Chondrocyte (in vitro differentiated cells): ENCODE measurements at regions not wholly inside any gene's neighbourhood (a gene's known extent, or its start where the extent isn't known, plus 50 kb on each side); places are given as distances from the start of the nearest gene placed in this dataset.
"Not testable (repeated sequence)": the region's sequence is repeated elsewhere in the genome, so short reads cannot be mapped to it uniquely, and the experiment has no call there.

Experiments used
- DNase-seq: peaks from one replicate; pipeline ENCODE4 v3.0.0; 2021; ENCODE audit warnings: mixed read lengths, low spot score
- H3K27ac Mint-ChIP-seq: one replicate; pipeline ENCODE4 v1.8.0; 2021; ENCODE audit warnings: mild to moderate bottlenecking, moderate library complexity, mixed read lengths; ENCODE audit not compliant: unreplicated experiment
- H3K27me3 Mint-ChIP-seq: 2 replicates; pipeline ENCODE4 v1.8.0; 2021; ENCODE audit warnings: low read depth, mixed read lengths
- H3K36me3 Mint-ChIP-seq: 2 replicates; pipeline ENCODE4 v1.8.0; 2021; ENCODE audit warnings: low read depth, mixed read lengths
- H3K4me1 Mint-ChIP-seq: 2 replicates; pipeline ENCODE4 v1.8.0; 2021; ENCODE audit warnings: low read depth, mild to moderate bottlenecking, mixed read lengths
- H3K4me3 Mint-ChIP-seq: one replicate; pipeline ENCODE4 v1.8.0; 2021; ENCODE audit warnings: mild to moderate bottlenecking, moderate library complexity, mixed read lengths; ENCODE audit not compliant: unreplicated experiment
- H3K9me3 Mint-ChIP-seq: 2 replicates; pipeline ENCODE4 v1.8.0; 2021; ENCODE audit warnings: low read depth, mixed read lengths
- TF ChIP-seq, protein P1 (sequence below): fragments of 200-600 bp; sonication (generic); IDR thresholded peaks from 2 replicates; pipeline ENCODE4 v1.5.0; 2021; ENCODE audit warnings: antibody characterized with exemption, mild to moderate bottlenecking, moderate library complexity

DNA sequence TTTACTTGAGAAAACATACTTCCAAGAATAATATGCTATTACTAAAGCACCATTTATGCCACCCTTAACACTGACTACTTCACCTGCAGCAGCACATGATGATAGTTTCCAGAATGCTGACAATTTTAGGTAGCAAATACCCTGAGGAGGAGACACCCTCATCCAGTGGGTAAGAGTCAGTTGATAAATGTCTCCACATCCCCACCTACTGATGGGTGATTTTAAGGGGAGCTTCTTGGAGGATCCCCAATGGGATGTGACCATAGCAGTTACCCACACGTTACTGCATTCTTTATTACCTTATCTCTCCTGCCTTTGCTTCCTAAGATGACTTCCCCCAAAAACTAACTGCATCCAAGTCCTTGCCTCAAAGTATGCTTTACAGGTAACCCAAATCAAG is 131.2 kb upstream of the SMARCAD1 start:
- TF ChIP-seq, protein P1, sequence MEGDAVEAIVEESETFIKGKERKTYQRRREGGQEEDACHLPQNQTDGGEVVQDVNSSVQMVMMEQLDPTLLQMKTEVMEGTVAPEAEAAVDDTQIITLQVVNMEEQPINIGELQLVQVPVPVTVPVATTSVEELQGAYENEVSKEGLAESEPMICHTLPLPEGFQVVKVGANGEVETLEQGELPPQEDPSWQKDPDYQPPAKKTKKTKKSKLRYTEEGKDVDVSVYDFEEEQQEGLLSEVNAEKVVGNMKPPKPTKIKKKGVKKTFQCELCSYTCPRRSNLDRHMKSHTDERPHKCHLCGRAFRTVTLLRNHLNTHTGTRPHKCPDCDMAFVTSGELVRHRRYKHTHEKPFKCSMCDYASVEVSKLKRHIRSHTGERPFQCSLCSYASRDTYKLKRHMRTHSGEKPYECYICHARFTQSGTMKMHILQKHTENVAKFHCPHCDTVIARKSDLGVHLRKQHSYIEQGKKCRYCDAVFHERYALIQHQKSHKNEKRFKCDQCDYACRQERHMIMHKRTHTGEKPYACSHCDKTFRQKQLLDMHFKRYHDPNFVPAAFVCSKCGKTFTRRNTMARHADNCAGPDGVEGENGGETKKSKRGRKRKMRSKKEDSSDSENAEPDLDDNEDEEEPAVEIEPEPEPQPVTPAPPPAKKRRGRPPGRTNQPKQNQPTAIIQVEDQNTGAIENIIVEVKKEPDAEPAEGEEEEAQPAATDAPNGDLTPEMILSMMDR, result no peak
- peaks cover 9% of the 10 kb centered on the region for H3K4me1 Mint-ChIP-seq
- H3K27ac Mint-ChIP-seq, result no peak overlapping the region
- peaks cover 4% of the 10 kb centered on the region for H3K9me3 Mint-ChIP-seq
- H3K27me3 Mint-ChIP-seq, result peaks cover 2% of the 10 kb centered on the region
- no peak for DNase-seq
- H3K36me3 Mint-ChIP-seq, result peaks cover 2% of the 10 kb centered on the region
- H3K4me3 Mint-ChIP-seq, result no peak overlapping the region

DNA sequence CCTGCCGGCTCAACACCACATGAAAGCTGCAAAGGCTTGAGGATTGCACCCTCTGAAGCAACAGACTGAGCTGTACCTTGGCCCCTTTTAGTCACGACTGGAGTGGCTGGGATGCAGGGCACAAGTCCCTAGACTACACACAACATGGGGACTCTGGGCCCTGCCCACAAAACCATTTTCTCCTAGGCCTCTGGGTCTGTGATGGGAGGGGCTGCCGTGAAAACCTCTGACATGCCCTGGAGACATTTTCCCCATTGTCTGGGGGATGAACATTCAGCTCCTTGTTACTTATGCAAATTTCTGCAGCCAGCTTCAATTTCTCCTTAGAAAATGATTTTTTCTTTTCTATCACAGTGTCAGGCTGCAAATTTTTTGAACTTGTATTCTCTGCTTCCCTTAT is 123.5 kb upstream of the SMARCAD1 start:
- Mint-ChIP-seq H3K27ac (no peak overlapping the region), H3K4me3 (no peak overlapping the region), H3K4me1 (no peaks in the 10 kb centered on the region), H3K27me3 (no peaks in the 10 kb centered on the region), H3K36me3 (peaks cover 2% of the 10 kb centered on the region), H3K9me3 (peaks cover 20% of the 10 kb centered on the region)
- TF ChIP-seq, protein P1, result no peak
- no peak for DNase-seq

DNA sequence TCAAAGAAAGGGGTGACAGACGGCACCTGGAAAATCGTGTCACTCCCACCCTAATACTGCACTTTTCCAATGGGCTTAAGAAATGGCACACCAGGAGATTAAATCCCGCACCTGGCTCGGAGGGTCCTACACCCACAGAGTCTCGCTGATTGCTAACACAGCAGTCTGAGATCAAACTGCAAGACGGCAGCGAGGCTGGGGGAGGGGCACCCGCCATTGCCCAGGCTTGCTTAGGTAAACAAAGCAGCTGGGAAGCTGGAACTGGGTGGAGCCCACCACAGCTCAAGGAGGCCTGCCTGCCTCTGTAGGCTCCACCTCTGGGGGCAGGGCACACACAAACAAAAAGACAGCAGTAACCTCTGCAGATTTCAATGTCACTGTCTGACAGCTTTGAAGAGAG is 108.5 kb upstream of the SMARCAD1 start:
- DNase-seq, H3K27ac Mint-ChIP-seq, H3K4me1 Mint-ChIP-seq, H3K4me3 Mint-ChIP-seq, H3K36me3 Mint-ChIP-seq: not testable (repeated sequence)
- Mint-ChIP-seq H3K9me3 (peaks cover 23% of the 10 kb centered on the region), H3K27me3 (peaks cover 15% of the 10 kb centered on the region)

DNA sequence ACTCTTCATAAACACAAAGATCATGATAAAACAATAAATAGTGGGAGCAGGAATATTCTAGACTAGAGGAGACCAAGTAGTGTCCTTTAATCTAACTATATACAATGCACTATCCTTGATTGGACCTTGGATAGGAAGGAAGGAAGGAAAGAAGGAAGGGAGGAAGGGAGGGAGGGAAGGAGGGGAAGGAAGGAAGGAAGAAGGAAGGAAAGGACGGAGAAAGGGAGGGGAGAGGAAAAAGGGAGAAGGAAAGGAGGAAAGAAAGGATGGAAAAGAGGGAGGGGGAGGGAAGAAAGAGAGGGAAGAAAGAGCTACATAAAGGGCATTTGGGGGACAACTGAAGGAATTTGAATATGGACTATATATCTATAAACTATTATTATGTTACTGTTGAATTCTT is 95.0 kb upstream of the SMARCAD1 start:
- peaks cover 2% of the 10 kb centered on the region for H3K9me3 Mint-ChIP-seq
- TF ChIP-seq, protein P1, result no peak
- no peaks in the 10 kb centered on the region for H3K4me1 Mint-ChIP-seq
- no peak overlapping the region for H3K27ac Mint-ChIP-seq
- H3K36me3 Mint-ChIP-seq, result no peaks in the 10 kb centered on the region
- no peak overlapping the region for H3K4me3 Mint-ChIP-seq
- no peak for DNase-seq
- peaks cover 25% of the 10 kb centered on the region for H3K27me3 Mint-ChIP-seq

DNA sequence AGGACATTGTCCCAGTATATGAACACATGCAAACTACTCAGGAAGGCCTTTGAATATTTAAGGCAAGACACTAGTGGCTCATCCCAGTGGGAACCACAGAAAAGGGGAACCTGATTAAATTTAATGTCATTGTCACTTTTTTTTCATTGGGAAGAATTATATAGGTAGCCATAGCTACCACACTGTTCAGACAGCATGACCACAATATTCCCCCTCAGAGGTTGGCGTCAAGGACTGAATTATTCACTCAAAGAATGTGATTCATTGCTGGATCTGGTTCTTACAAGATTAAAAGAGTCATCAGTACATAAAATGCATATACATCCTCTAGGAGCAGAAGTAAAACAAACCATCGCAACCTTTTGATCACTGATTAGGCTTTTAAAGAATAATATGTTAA is 92.0 kb upstream of the SMARCAD1 start:
- Mint-ChIP-seq H3K27ac (no peak overlapping the region), H3K9me3 (no peaks in the 10 kb centered on the region), H3K36me3 (no peaks in the 10 kb centered on the region), H3K27me3 (peaks cover 31% of the 10 kb centered on the region), H3K4me3 (no peak overlapping the region), H3K4me1 (no peaks in the 10 kb centered on the region)
- no peak for DNase-seq
- TF ChIP-seq, protein P1, result no peak

DNA sequence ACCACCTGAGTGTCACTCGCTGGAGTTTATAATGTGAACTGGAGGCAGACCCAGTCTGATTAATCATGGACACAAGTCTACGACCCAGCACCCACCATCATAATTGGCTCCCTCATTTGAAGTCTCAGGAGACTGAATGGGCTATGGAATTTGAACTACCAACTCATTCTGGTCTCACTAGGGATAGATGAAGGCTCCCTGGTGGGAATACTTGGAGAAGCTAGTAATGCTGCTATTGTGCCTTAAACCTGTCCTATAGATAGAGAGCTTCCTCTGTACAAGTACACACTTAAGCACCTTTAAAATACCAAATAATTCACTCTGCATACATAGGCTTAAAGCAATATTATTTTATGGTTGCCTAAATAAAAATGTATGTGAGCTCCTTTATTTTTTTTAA is 90.8 kb upstream of the SMARCAD1 start:
- H3K4me1 Mint-ChIP-seq, result no peaks in the 10 kb centered on the region
- TF ChIP-seq, protein P1, result no peak

More for the DNA sequence above, 90.8 kb upstream of the SMARCAD1 start:
- no peak overlapping the region for H3K4me3 Mint-ChIP-seq
- DNase-seq, result no peak
- H3K9me3 Mint-ChIP-seq, result no peaks in the 10 kb centered on the region
- H3K27ac Mint-ChIP-seq, result no peak overlapping the region
- peaks cover 26% of the 10 kb centered on the region for H3K27me3 Mint-ChIP-seq
- H3K36me3 Mint-ChIP-seq, result no peaks in the 10 kb centered on the region
